A549 (cell line): ENCODE measurements at regions not wholly inside any gene's neighbourhood (a gene's known extent, or its start where the extent isn't known, plus 50 kb on each side); places are given as distances from the start of the nearest gene placed in this dataset.

Experiments used
- ATAC-seq, 2 experiments: fragments of 200-7000 bp in 1 of 2; fragments of >200 bp in 1 of 2; cut with Nextera tagmentation in 1 of 2; cut with Tn5 transposase in 1 of 2; 3 replicates each; pipeline versions ENCODE4 v1.8.0 to v1.9.1; 2018 to 2020; ENCODE audit warnings: mild to moderate bottlenecking in 1 of 2, moderate library complexity in 1 of 2
- CTCF ChIA-PET: fragments of 300-600 bp; sonication (Branson Sonifier 250); formaldehyde crosslinking; extraction: SDS; loops from one replicate; lab custom pipeline; 2021; ENCODE audit warnings: antibody characterized with exemption, inconsistent platforms; lab: Yijun Ruan, JAX
- POLR2A ChIA-PET: fragments of 350-600 bp; formaldehyde crosslinking; extraction: SDS; loops from one replicate; lab custom pipeline; 2021; ENCODE audit warnings: antibody characterized with exemption, inconsistent platforms; lab: Yijun Ruan, JAX
- DNase-seq, 2 experiments: peaks; one replicate each; pipeline versions ENCODE4 v3.0.0 to v3.0.0-alpha.2; 2011 to 2016; ENCODE audit warnings: low read depth in 1 of 2, low spot score in 1 of 2
- FAIRE-seq: peaks from 2 replicates; lab custom pipeline; 2011; peaks lifted over from hg19 to GRCh38; lab: Jason Lieb, UNC
- H3K27ac ChIP-seq, 2 experiments: fragments of >200 bp; sonication (Bioruptor Twin); formaldehyde crosslinking; 3 replicates each; pipeline ENCODE4 v1.5.1; 2016 to 2017
- H3K4me1 ChIP-seq: fragments of >200 bp; sonication (Bioruptor Twin); formaldehyde crosslinking; 3 replicates; pipeline ENCODE4 v1.6.1; 2016
- H3K4me2 ChIP-seq: fragments of >200 bp; sonication (Bioruptor Twin); formaldehyde crosslinking; 3 replicates; pipeline ENCODE4 v1.6.1; 2016
- H3K4me3 ChIP-seq: fragments of >200 bp; sonication (Bioruptor Twin); formaldehyde crosslinking; 3 replicates; pipeline ENCODE4 v1.5.1; 2016
- H3K9me3 ChIP-seq: fragments of >200 bp; sonication (Bioruptor Twin); formaldehyde crosslinking; 3 replicates; pipeline ENCODE4 v1.6.1; 2016
- BCL3 ChIP-seq: fragments of >200 bp; sonication (Bioruptor Twin); formaldehyde crosslinking; IDR thresholded peaks from 3 replicates; pipeline ENCODE4 v1.6.1; 2016
- CBX2 ChIP-seq: fragments of 200-600 bp; sonication (generic); IDR thresholded peaks from 2 replicates; pipeline ENCODE4 v1.6.1; 2016; ENCODE audit warnings: low read depth, mild to moderate bottlenecking, borderline replicate concordance
- CHD4 ChIP-seq: fragments of 200-600 bp; sonication (generic); IDR thresholded peaks from 2 replicates; pipeline ENCODE4 v1.6.1; 2016; ENCODE audit warnings: antibody characterized with exemption, mild to moderate bottlenecking, borderline replicate concordance
- EHMT2 ChIP-seq: fragments of 200-600 bp; sonication (generic); IDR thresholded peaks from 2 replicates; pipeline ENCODE4 v1.6.1; 2016; ENCODE audit warnings: antibody characterized with exemption, low read depth, mild to moderate bottlenecking, moderate library complexity
- FOSB ChIP-seq: fragments of 250-450 bp; sonication (Bioruptor Pico); IDR thresholded peaks from 2 replicates; pipeline ENCODE4 v1.5.0; 2020; ENCODE audit warnings: mild to moderate bottlenecking, moderate library complexity
- FOSL2 ChIP-seq, 2 experiments: fragments of 450-650 bp in 1 of 2; fragments of >200 bp in 1 of 2; sonication (Bioruptor Twin) in 1 of 2; formaldehyde crosslinking; IDR thresholded peaks; 2 replicates each; pipeline versions ENCODE4 v1.5.0 to v1.6.1; 2016 to 2020; ENCODE audit warnings: mild to moderate bottlenecking in 1 of 2, moderate library complexity in 1 of 2
- GATA3 ChIP-seq: IDR thresholded peaks from 2 replicates; pipeline ENCODE4 v1.6.1; 2012; ENCODE audit warnings: borderline replicate concordance
- HOXA7 ChIP-seq: fragments of 250-450 bp; sonication (Bioruptor Pico); IDR thresholded peaks from 2 replicates; pipeline ENCODE4 v1.5.0; 2020; ENCODE audit warnings: mild to moderate bottlenecking, moderate library complexity
- HOXB13 ChIP-seq: fragments of 250-450 bp; sonication (Bioruptor Pico); IDR thresholded peaks from 2 replicates; pipeline ENCODE4 v1.5.0; 2020; ENCODE audit warnings: low read depth, mild to moderate bottlenecking, moderate library complexity
- JUNB ChIP-seq: fragments of >200 bp; sonication (Bioruptor Twin); formaldehyde crosslinking; IDR thresholded peaks from 2 replicates; pipeline ENCODE4 v1.6.1; 2016
- KDM1A ChIP-seq: fragments of 200-600 bp; sonication (generic); IDR thresholded peaks from 2 replicates; pipeline ENCODE4 v1.6.1; 2016; ENCODE audit warnings: low read depth, mild to moderate bottlenecking
- MAZ ChIP-seq: fragments of 150-350 bp; IDR thresholded peaks from 2 replicates; pipeline ENCODE4 v1.6.1; 2014; ENCODE audit warnings: antibody characterized with exemption, low read depth, low read length, borderline replicate concordance
- MYC ChIP-seq: IDR thresholded peaks from 2 replicates; pipeline ENCODE4 v1.6.1; 2012; ENCODE audit warnings: mild to moderate bottlenecking, inconsistent platforms, low read length, improper control_type of control experiment, borderline replicate concordance
- NFE2L2 ChIP-seq: fragments of 150-350 bp; conservative IDR thresholded peaks from 2 replicates; pipeline ENCODE4 v1.6.1; 2014; ENCODE audit warnings: low read length
- PHF8 ChIP-seq: fragments of 200-600 bp; sonication (generic); IDR thresholded peaks from 2 replicates; pipeline ENCODE4 v1.6.1; 2016; ENCODE audit warnings: low read depth, mild to moderate bottlenecking, antibody characterized with exemption, moderate library complexity, borderline replicate concordance
- POLR2AphosphoS2 ChIP-seq: conservative IDR thresholded peaks from 2 replicates; pipeline ENCODE4 v1.6.1; 2012; ENCODE audit warnings: low read length, improper control_type of control experiment, inconsistent platforms
- RAD21 ChIP-seq, 2 experiments: fragments of >200 bp in 1 of 2; sonication (Bioruptor Twin) in 1 of 2; formaldehyde crosslinking in 1 of 2; IDR thresholded peaks in 1 of 2; conservative IDR thresholded peaks in 1 of 2; 2 replicates in 1 of 2; 3 replicates in 1 of 2; pipeline ENCODE4 v1.6.1; 2012 to 2018; ENCODE audit warnings: inconsistent platforms in 1 of 2
- RARB ChIP-seq: fragments of 250-450 bp; sonication (Bioruptor Pico); IDR thresholded peaks from 2 replicates; pipeline ENCODE4 v1.8.0; 2021; ENCODE audit warnings: mild to moderate bottlenecking, moderate library complexity
- RCOR1 ChIP-seq: fragments of 150-350 bp; IDR thresholded peaks from 2 replicates; pipeline ENCODE4 v1.6.1; 2014; ENCODE audit warnings: antibody characterized with exemption, low read length, low read depth
- RFX5 ChIP-seq: fragments of 450-650 bp; IDR thresholded peaks from 2 replicates; pipeline ENCODE4 v1.7.1; 2014; ENCODE audit warnings: antibody characterized with exemption, mild to moderate bottlenecking, moderate library complexity
- RNF2 ChIP-seq: fragments of 200-600 bp; sonication (generic); IDR thresholded peaks from 2 replicates; pipeline ENCODE4 v1.6.1; 2016; ENCODE audit warnings: low read depth, mild to moderate bottlenecking, antibody characterized with exemption, moderate library complexity, borderline replicate concordance
- SREBF2 ChIP-seq: fragments of 450-650 bp; IDR thresholded peaks from 2 replicates; pipeline ENCODE4 v1.6.1; 2014; ENCODE audit warnings: mild to moderate bottlenecking, moderate library complexity
- ZC3H11A ChIP-seq: fragments of 450-650 bp; IDR thresholded peaks from 2 replicates; pipeline ENCODE4 v1.6.1; 2014; ENCODE audit warnings: antibody characterized with exemption, mild to moderate bottlenecking
- ZFP36 ChIP-seq: fragments of 450-650 bp; IDR thresholded peaks from 2 replicates; pipeline ENCODE4 v1.6.1; 2014; ENCODE audit warnings: borderline replicate concordance; ENCODE audit not compliant: partially characterized antibody
- ZNF302 ChIP-seq: fragments of 250-450 bp; sonication (Bioruptor Pico); IDR thresholded peaks from 2 replicates; pipeline ENCODE4 v1.9.0; 2021; ENCODE audit warnings: inconsistent platforms, mild to moderate bottlenecking, moderate library complexity
- WGBS: methylation state at CpG from one replicate; pipeline ENCODE4 v1.1.6; 2017; ENCODE audit errors: missing lambda C conversion rate; 5-methylcytosine and 5-hydroxymethylcytosine counted together
- TF ChIP-seq, protein P1 (sequence below): fragments of 150-350 bp; IDR thresholded peaks from 2 replicates; pipeline ENCODE4 v1.6.1; 2014; ENCODE audit warnings: low read depth, mild to moderate bottlenecking, low read length
- TF ChIP-seq, protein P2 (sequence below): fragments of 450-650 bp; IDR thresholded peaks from 2 replicates; pipeline ENCODE4 v1.6.1; 2014; ENCODE audit warnings: antibody characterized with exemption
- TF ChIP-seq, protein P3 (sequence below): fragments of 200-600 bp; sonication (generic); IDR thresholded peaks from 2 replicates; pipeline ENCODE4 v1.6.1; 2016; ENCODE audit warnings: antibody characterized with exemption, mild to moderate bottlenecking, moderate library complexity

DNA sequence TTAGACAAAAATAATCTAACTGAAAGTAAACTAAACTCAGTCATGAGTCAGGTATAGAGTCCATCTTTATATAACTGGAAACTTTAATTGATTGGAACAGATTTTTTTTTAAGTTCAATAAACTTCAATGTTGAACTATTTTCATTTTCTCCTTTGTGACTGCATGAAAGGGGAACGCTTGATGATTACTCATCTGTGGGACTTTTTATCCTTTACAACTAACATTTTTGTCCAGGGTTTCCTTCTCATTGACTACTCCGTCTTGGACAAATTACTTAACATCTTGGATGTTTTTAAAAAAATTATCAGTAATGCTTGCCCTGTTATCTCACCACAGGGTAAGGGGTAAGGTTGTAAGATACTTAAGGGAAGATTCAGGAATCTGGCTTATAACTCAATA lies 1658.4 kb downstream of the MAT2B start (continued):
- TF ChIP-seq, protein P1, sequence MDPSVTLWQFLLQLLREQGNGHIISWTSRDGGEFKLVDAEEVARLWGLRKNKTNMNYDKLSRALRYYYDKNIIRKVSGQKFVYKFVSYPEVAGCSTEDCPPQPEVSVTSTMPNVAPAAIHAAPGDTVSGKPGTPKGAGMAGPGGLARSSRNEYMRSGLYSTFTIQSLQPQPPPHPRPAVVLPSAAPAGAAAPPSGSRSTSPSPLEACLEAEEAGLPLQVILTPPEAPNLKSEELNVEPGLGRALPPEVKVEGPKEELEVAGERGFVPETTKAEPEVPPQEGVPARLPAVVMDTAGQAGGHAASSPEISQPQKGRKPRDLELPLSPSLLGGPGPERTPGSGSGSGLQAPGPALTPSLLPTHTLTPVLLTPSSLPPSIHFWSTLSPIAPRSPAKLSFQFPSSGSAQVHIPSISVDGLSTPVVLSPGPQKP, result no peak
- TF ChIP-seq ZNF302, result no peak
- no peak for TF ChIP-seq RFX5

GRCh38 chr5:165173651-165174050 lies 1668.2 kb downstream of the MAT2B start:
- WGBS, result 39% methylated on average over 2 of the region's 2 CpGs
- DNase-seq, result no peak
- H3K27ac ChIP-seq, result no peak overlapping the region
- H3K4me2 ChIP-seq, result no peak overlapping the region
- no peak overlapping the region for H3K4me3 ChIP-seq
- ATAC-seq, result no peak
- no peak for FAIRE-seq
- POLR2A ChIA-PET, result no interaction called here
- H3K4me1 ChIP-seq, result no peaks in the 10 kb centered on the region
- TF ChIP-seq NFE2L2, result no peak
- TF ChIP-seq CBX2, result no peak
- TF ChIP-seq RARB (CRISPR knock-in tag), result no peak
- TF ChIP-seq MAZ, result no peak
- TF ChIP-seq RNF2, result no peak
- no peak for TF ChIP-seq FOSL2 (IDR thresholded peaks at IDR 0.05)
- TF ChIP-seq FOSL2 (CRISPR knock-in tag; IDR thresholded peaks at IDR 0.05), result no peak
- no peak for TF ChIP-seq HOXA7 (CRISPR knock-in tag)
- TF ChIP-seq KDM1A, result no peak
- TF ChIP-seq PHF8, result no peak
- TF ChIP-seq FOSB (CRISPR knock-in tag), result no peak
- TF ChIP-seq ZC3H11A, result no peak
- no peak for TF ChIP-seq CHD4
- no peak for TF ChIP-seq EHMT2
- CTCF ChIA-PET, result no interaction called here
- H3K9me3 ChIP-seq, result no peaks in the 10 kb centered on the region

DNA sequence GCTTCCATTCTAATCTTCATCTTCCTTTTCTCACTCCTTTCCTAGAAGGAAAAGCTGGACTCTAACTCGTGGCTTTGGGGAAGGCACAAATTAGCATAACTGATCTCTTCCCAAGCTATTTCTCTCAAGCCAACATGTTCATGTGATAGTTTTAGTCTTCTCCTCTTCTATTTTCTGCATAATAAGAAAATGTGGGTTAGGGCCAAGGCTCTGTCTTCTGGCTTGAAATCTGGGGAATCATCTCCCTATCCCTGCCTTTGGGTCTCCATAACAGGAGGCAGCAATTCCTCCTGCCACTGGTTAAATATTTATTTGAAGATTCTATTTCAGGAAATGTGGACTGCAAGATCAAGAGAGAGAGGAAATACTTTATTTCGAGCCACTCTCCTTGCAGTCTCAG lies 1669.6 kb downstream of the MAT2B start:
- Histone ChIP-seq H3K4me3 (no peak overlapping the region), H3K4me2 (no peak overlapping the region), H3K9me3 (no peaks in the 10 kb centered on the region), H3K27ac (no peak overlapping the region), H3K4me1 (no peaks in the 10 kb centered on the region)
- DNase-seq (no peak), ATAC-seq (no peak), FAIRE-seq (no peak)
- CTCF ChIA-PET, result interaction anchor here (0.7 kb wide), 1 partner anchor 8 kb away, joined by 4 read pairs; no protein-coding TSS in a partner anchor
- 3% methylated on average over 2 of the region's 2 CpGs for WGBS
- POLR2A ChIA-PET, result no interaction called here
- TF ChIP-seq PHF8, result no peak
- no peak for TF ChIP-seq POLR2AphosphoS2
- no peak for TF ChIP-seq GATA3
- no peak for TF ChIP-seq RAD21 (conservative IDR thresholded peaks at IDR 0.05 in 1 of 2, IDR thresholded peaks at IDR 0.05 in 1 of 2)
- no peak for TF ChIP-seq ZFP36
- no peak for TF ChIP-seq RARB (CRISPR knock-in tag)
- TF ChIP-seq, protein P2, sequence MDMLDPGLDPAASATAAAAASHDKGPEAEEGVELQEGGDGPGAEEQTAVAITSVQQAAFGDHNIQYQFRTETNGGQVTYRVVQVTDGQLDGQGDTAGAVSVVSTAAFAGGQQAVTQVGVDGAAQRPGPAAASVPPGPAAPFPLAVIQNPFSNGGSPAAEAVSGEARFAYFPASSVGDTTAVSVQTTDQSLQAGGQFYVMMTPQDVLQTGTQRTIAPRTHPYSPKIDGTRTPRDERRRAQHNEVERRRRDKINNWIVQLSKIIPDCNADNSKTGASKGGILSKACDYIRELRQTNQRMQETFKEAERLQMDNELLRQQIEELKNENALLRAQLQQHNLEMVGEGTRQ, result no peak
- no peak for TF ChIP-seq SREBF2
- no peak for TF ChIP-seq HOXB13 (CRISPR knock-in tag)
- TF ChIP-seq RFX5, result no peak
- no peak for TF ChIP-seq BCL3
- TF ChIP-seq MYC, result no peak
- TF ChIP-seq RCOR1, result no peak
- TF ChIP-seq EHMT2, result no peak
- TF ChIP-seq JUNB, result no peak
- no peak for TF ChIP-seq FOSL2 (IDR thresholded peaks at IDR 0.05)
- TF ChIP-seq FOSL2 (CRISPR knock-in tag; IDR thresholded peaks at IDR 0.05), result no peak
- TF ChIP-seq, protein P3, sequence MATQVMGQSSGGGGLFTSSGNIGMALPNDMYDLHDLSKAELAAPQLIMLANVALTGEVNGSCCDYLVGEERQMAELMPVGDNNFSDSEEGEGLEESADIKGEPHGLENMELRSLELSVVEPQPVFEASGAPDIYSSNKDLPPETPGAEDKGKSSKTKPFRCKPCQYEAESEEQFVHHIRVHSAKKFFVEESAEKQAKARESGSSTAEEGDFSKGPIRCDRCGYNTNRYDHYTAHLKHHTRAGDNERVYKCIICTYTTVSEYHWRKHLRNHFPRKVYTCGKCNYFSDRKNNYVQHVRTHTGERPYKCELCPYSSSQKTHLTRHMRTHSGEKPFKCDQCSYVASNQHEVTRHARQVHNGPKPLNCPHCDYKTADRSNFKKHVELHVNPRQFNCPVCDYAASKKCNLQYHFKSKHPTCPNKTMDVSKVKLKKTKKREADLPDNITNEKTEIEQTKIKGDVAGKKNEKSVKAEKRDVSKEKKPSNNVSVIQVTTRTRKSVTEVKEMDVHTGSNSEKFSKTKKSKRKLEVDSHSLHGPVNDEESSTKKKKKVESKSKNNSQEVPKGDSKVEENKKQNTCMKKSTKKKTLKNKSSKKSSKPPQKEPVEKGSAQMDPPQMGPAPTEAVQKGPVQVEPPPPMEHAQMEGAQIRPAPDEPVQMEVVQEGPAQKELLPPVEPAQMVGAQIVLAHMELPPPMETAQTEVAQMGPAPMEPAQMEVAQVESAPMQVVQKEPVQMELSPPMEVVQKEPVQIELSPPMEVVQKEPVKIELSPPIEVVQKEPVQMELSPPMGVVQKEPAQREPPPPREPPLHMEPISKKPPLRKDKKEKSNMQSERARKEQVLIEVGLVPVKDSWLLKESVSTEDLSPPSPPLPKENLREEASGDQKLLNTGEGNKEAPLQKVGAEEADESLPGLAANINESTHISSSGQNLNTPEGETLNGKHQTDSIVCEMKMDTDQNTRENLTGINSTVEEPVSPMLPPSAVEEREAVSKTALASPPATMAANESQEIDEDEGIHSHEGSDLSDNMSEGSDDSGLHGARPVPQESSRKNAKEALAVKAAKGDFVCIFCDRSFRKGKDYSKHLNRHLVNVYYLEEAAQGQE, result no peak
